Neutrophil (primary cell): ENCODE measurements at regions not wholly inside any gene's neighbourhood (a gene's known extent, or its start where the extent isn't known, plus 50 kb on each side); places are given as distances from the start of the nearest gene placed in this dataset.

ENCODE experiments used
- H3K27ac ChIP-seq: fragments of 200-600 bp; sonication (generic); 2 replicates; pipeline ENCODE4 v1.5.1; 2016; ENCODE audit warnings: mild to moderate bottlenecking, moderate library complexity
- H3K27me3 ChIP-seq: fragments of 200-600 bp; sonication (generic); 2 replicates; pipeline ENCODE4 v1.6.0; 2016; ENCODE audit warnings: mild to moderate bottlenecking
- H3K36me3 ChIP-seq: fragments of 200-600 bp; sonication (generic); 2 replicates; pipeline ENCODE4 v1.5.1; 2017
- H3K4me1 ChIP-seq, 2 experiments: fragments of 200-600 bp in 1 of 2; sonication (generic) in 1 of 2; 1 replicate in 1 of 2; 2 replicates in 1 of 2; pipeline versions ENCODE4 v1.5.1 to v1.6.1; 2013 to 2016; ENCODE audit warnings: low read depth in 1 of 2, low read length in 1 of 2, mild to moderate bottlenecking in 1 of 2, moderate library complexity in 1 of 2; ENCODE audit not compliant: control insufficient read depth in 1 of 2, insufficient read depth in 1 of 2
- H3K4me3 ChIP-seq, 2 experiments: fragments of 200-600 bp in 1 of 2; sonication (generic) in 1 of 2; 1 replicate in 1 of 2; 2 replicates in 1 of 2; pipeline ENCODE4 v1.5.1; 2013 to 2016; ENCODE audit warnings: low read depth in 1 of 2, low read length in 1 of 2, mild to moderate bottlenecking in 1 of 2, moderate library complexity in 1 of 2
- H3K9me3 ChIP-seq: fragments of 200-600 bp; sonication (generic); 2 replicates; pipeline ENCODE4 v1.5.1; 2016
- CTCF ChIP-seq: fragments of 200-600 bp; sonication (generic); IDR thresholded peaks from 2 replicates; pipeline ENCODE4 v1.5.1; 2016; ENCODE audit warnings: antibody characterized with exemption

GRCh38 chr14:97002454-97002853, 205.3 kb downstream of the VRK1 start:
- Histone ChIP-seq H3K27ac (no peak overlapping the region), H3K9me3 (no peaks in the 10 kb centered on the region), H3K4me1 (no peaks in the 10 kb centered on the region), H3K27me3 (peaks cover 15% of the 10 kb centered on the region), H3K4me3 (no peak overlapping the region), H3K36me3 (no peaks in the 10 kb centered on the region)
- no peak for TF ChIP-seq CTCF

- TF ChIP-seq CTCF: no peak
- no peak overlapping the region for H3K27ac ChIP-seq
- H3K4me3 ChIP-seq: no peak overlapping the region
- H3K36me3 ChIP-seq: no peaks in the 10 kb centered on the region
- H3K9me3 ChIP-seq: no peaks in the 10 kb centered on the region
- H3K4me1 ChIP-seq: no peaks in the 10 kb centered on the region
- peaks cover 22% of the 10 kb centered on the region for H3K27me3 ChIP-seq
Measured at GRCh38 chr14:97005934-97006333, 208.8 kb downstream of the VRK1 start.

- no peak for TF ChIP-seq CTCF
- no peak overlapping the region for H3K27ac ChIP-seq
- H3K4me1 ChIP-seq: peaks cover 3 to 6% of the 10 kb centered on the region in 2 experiments
Measured at GRCh38 chr14:97010491-97011160, 213.4 kb downstream of the VRK1 start.

GRCh38 chr14:97013878-97014277, 216.7 kb downstream of the VRK1 start:
- H3K27ac ChIP-seq: no peak overlapping the region
- H3K4me1 ChIP-seq: peaks cover 3 to 6% of the 10 kb centered on the region in 2 experiments
- H3K9me3 ChIP-seq: no peaks in the 10 kb centered on the region
- H3K27me3 ChIP-seq: peaks cover 52% of the 10 kb centered on the region
- no peaks in the 10 kb centered on the region for H3K36me3 ChIP-seq
- H3K4me3 ChIP-seq: no peak overlapping the region
- TF ChIP-seq CTCF: no peak

More at GRCh38 chr14:97010491-97011160, 213.4 kb downstream of the VRK1 start:
- no peak overlapping the region for H3K4me3 ChIP-seq
- no peaks in the 10 kb centered on the region for H3K9me3 ChIP-seq
- peaks cover 42% of the 10 kb centered on the region for H3K27me3 ChIP-seq
- H3K36me3 ChIP-seq: no peaks in the 10 kb centered on the region

- Histone ChIP-seq H3K27ac (no peak overlapping the region), H3K36me3 (no peaks in the 10 kb centered on the region), H3K4me1 (peaks cover 0 to 3% of the 10 kb centered on the region in 2 experiments), H3K4me3 (no peak overlapping the region), H3K9me3 (no peaks in the 10 kb centered on the region), H3K27me3 (peaks cover 82% of the 10 kb centered on the region)
- TF ChIP-seq CTCF: no peak
Measured at GRCh38 chr14:97021001-97021400, 223.8 kb downstream of the VRK1 start.
